ENCODE measurements at regions not wholly inside any gene's neighbourhood (a gene's known extent, or its start where the extent isn't known, plus 50 kb on each side); places are given as distances from the start of the nearest gene placed in this dataset.

GRCh38 chr2:217684431-217685254 lies 318.2 kb downstream of the TNS1 start:
- H3K4me2 ChIP-seq (ENCODE audit: low read depth, low read length, poor library complexity, severe bottlenecking): no peak overlapping the region
- H3K27me3 ChIP-seq (ENCODE audit: low read length): no peaks in the 10 kb centered on the region
- no peaks in the 10 kb centered on the region for H4K20me1 ChIP-seq (ENCODE audit: low read depth, low read length)
- no peaks in the 10 kb centered on the region for H3K9me2 ChIP-seq (replicated peaks; ENCODE audit: insufficient read depth, low read length)
- no peak overlapping the region for H2AFZ ChIP-seq (ENCODE audit: low read depth, low read length, severe bottlenecking)
- H3K27ac ChIP-seq (ENCODE audit: low read depth, low read length): no peak overlapping the region
- TF ChIP-seq EZH2phosphoT487 (conservative IDR thresholded peaks at IDR 0.05; ENCODE audit: low read length) (no peak), CTCF (IDR thresholded peaks at IDR 0.05; ENCODE audit: insufficient read depth, low read length, poor library complexity, severe bottlenecking) (no peak)
- no peak overlapping the region for H3K9ac ChIP-seq (ENCODE audit: low read length)
- H3K9me3 ChIP-seq (ENCODE audit: insufficient read depth, low read length): no peaks in the 10 kb centered on the region
- H3F3A ChIP-seq (ENCODE audit: insufficient read depth): no peaks in the 10 kb centered on the region
- H3K4me3 ChIP-seq (ENCODE audit: insufficient read depth, low read length, poor library complexity, severe bottlenecking): no peak overlapping the region
- H3K79me2 ChIP-seq (ENCODE audit: insufficient read depth, low read length): no peaks in the 10 kb centered on the region
- H3K36me3 ChIP-seq (ENCODE audit: low read length): no peaks in the 10 kb centered on the region

GRCh38 chr2:217683106-217683870 lies 319.5 kb downstream of the TNS1 start:
- Histone ChIP-seq H3K4me3 (ENCODE audit: insufficient read depth, low read length, poor library complexity, severe bottlenecking) (no peak overlapping the region), H3K4me2 (ENCODE audit: low read depth, low read length, poor library complexity, severe bottlenecking) (no peak overlapping the region), H3K9ac (ENCODE audit: low read length) (no peak overlapping the region), H2AFZ (ENCODE audit: low read depth, low read length, severe bottlenecking) (no peak overlapping the region), H3K9me2 (replicated peaks; ENCODE audit: insufficient read depth, low read length) (no peaks in the 10 kb centered on the region), H4K20me1 (ENCODE audit: low read depth, low read length) (no peaks in the 10 kb centered on the region), H3K36me3 (ENCODE audit: low read length) (no peaks in the 10 kb centered on the region), H3F3A (ENCODE audit: insufficient read depth) (no peaks in the 10 kb centered on the region), H3K9me3 (ENCODE audit: insufficient read depth, low read length) (no peaks in the 10 kb centered on the region), H3K27ac (ENCODE audit: low read depth, low read length) (no peak overlapping the region), H3K27me3 (ENCODE audit: low read length) (no peaks in the 10 kb centered on the region), H3K79me2 (ENCODE audit: insufficient read depth, low read length) (no peaks in the 10 kb centered on the region)
- TF ChIP-seq EZH2phosphoT487 (conservative IDR thresholded peaks at IDR 0.05; ENCODE audit: low read length) (no peak), CTCF (IDR thresholded peaks at IDR 0.05; ENCODE audit: insufficient read depth, low read length, poor library complexity, severe bottlenecking) (no peak)

GRCh38 chr2:217681791-217682190 lies 321.0 kb downstream of the TNS1 start:
- no peaks in the 10 kb centered on the region for H3F3A ChIP-seq (ENCODE audit: insufficient read depth)
- no peaks in the 10 kb centered on the region for H4K20me1 ChIP-seq (ENCODE audit: low read depth, low read length)
- H3K36me3 ChIP-seq (ENCODE audit: low read length): no peaks in the 10 kb centered on the region
- no peaks in the 10 kb centered on the region for H3K9me3 ChIP-seq (ENCODE audit: insufficient read depth, low read length)
- no peak overlapping the region for H3K4me2 ChIP-seq (ENCODE audit: low read depth, low read length, poor library complexity, severe bottlenecking)
- no peak overlapping the region for H3K9ac ChIP-seq (ENCODE audit: low read length)
- no peak overlapping the region for H3K27ac ChIP-seq (ENCODE audit: low read depth, low read length)
- no peaks in the 10 kb centered on the region for H3K79me2 ChIP-seq (ENCODE audit: insufficient read depth, low read length)
- no peak overlapping the region for H2AFZ ChIP-seq (ENCODE audit: low read depth, low read length, severe bottlenecking)
- no peaks in the 10 kb centered on the region for H3K9me2 ChIP-seq (replicated peaks; ENCODE audit: insufficient read depth, low read length)
- H3K27me3 ChIP-seq (ENCODE audit: low read length): no peaks in the 10 kb centered on the region
- no peak overlapping the region for H3K4me3 ChIP-seq (ENCODE audit: insufficient read depth, low read length, poor library complexity, severe bottlenecking)
- TF ChIP-seq EZH2phosphoT487 (conservative IDR thresholded peaks at IDR 0.05; ENCODE audit: low read length) (no peak), CTCF (IDR thresholded peaks at IDR 0.05; ENCODE audit: insufficient read depth, low read length, poor library complexity, severe bottlenecking) (no peak)

Measured in SU-DHL-6 (cell line).